A549 (cell line): ENCODE measurements at regions not wholly inside any gene's neighbourhood (a gene's known extent, or its start where the extent isn't known, plus 50 kb on each side); places are given as distances from the start of the nearest gene placed in this dataset.

Experiments used
- EHF ChIP-seq: fragments of 250-450 bp; sonication (Bioruptor Pico); IDR thresholded peaks from 2 replicates; pipeline ENCODE4 v1.5.0; 2020; ENCODE audit warnings: mild to moderate bottlenecking
- EP300 ChIP-seq, 2 experiments: fragments of >200 bp; sonication (Bioruptor Twin); formaldehyde crosslinking; IDR thresholded peaks; 2 replicates in 1 of 2; 3 replicates in 1 of 2; pipeline ENCODE4 v1.6.1; 2016 to 2017
- GATA3 ChIP-seq: IDR thresholded peaks from 2 replicates; pipeline ENCODE4 v1.6.1; 2012; ENCODE audit warnings: borderline replicate concordance
- HDAC2 ChIP-seq: fragments of 200-600 bp; sonication (generic); IDR thresholded peaks from 2 replicates; pipeline ENCODE4 v1.6.1; 2016
- POLR2A ChIP-seq: IDR thresholded peaks from 2 replicates; pipeline ENCODE4 v1.6.1; 2012; ENCODE audit warnings: mild to moderate bottlenecking, low read length
- RAD21 ChIP-seq, 2 experiments: fragments of >200 bp in 1 of 2; sonication (Bioruptor Twin) in 1 of 2; formaldehyde crosslinking in 1 of 2; IDR thresholded peaks in 1 of 2; conservative IDR thresholded peaks in 1 of 2; 2 replicates in 1 of 2; 3 replicates in 1 of 2; pipeline ENCODE4 v1.6.1; 2012 to 2018; ENCODE audit warnings: inconsistent platforms in 1 of 2
- RCOR1 ChIP-seq: fragments of 150-350 bp; IDR thresholded peaks from 2 replicates; pipeline ENCODE4 v1.6.1; 2014; ENCODE audit warnings: antibody characterized with exemption, low read length, low read depth
- TF ChIP-seq, protein P1 (sequence below): fragments of >200 bp; sonication (Bioruptor Twin); formaldehyde crosslinking; IDR thresholded peaks from 3 replicates; pipeline ENCODE4 v1.5.1; 2016
- TF ChIP-seq, protein P2 (sequence below): IDR thresholded peaks from 2 replicates; pipeline ENCODE4 v1.6.1; 2012
- TF ChIP-seq, protein P3 (sequence below): fragments of 200-600 bp; sonication (generic); IDR thresholded peaks from 2 replicates; pipeline ENCODE4 v1.6.1; 2016; ENCODE audit warnings: antibody characterized with exemption, mild to moderate bottlenecking, moderate library complexity
- TF ChIP-seq, protein P4 (sequence below): fragments of 450-650 bp; IDR thresholded peaks from 2 replicates; pipeline ENCODE4 v1.6.1; 2014; ENCODE audit warnings: antibody characterized with exemption

DNA sequence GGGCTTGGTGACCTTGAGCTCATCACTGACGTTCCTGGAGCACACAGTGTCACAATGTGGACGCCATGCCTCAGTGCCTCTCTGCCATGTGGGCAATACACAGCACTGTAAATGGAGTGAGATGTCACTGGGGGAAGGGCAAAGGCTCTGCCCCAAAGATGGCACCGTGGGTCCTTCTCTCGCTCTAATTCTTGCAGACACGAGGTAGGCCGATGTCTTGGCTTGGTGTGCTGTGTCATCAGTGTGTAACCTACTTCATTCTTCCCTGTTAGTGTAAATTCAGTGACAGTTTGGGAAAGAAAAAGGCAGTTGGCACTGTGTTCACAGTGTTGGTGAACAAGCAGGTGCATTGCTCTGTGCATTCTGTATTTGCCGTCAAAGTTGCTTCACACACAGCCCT is 309.3 kb upstream of the MYT1L start:
- TF ChIP-seq EP300 (IDR thresholded peaks at IDR 0.05): no peak
- no peak for TF ChIP-seq POLR2A
- TF ChIP-seq, protein P1, sequence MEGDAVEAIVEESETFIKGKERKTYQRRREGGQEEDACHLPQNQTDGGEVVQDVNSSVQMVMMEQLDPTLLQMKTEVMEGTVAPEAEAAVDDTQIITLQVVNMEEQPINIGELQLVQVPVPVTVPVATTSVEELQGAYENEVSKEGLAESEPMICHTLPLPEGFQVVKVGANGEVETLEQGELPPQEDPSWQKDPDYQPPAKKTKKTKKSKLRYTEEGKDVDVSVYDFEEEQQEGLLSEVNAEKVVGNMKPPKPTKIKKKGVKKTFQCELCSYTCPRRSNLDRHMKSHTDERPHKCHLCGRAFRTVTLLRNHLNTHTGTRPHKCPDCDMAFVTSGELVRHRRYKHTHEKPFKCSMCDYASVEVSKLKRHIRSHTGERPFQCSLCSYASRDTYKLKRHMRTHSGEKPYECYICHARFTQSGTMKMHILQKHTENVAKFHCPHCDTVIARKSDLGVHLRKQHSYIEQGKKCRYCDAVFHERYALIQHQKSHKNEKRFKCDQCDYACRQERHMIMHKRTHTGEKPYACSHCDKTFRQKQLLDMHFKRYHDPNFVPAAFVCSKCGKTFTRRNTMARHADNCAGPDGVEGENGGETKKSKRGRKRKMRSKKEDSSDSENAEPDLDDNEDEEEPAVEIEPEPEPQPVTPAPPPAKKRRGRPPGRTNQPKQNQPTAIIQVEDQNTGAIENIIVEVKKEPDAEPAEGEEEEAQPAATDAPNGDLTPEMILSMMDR: no peak
- TF ChIP-seq RCOR1: no peak
- TF ChIP-seq, protein P2, sequence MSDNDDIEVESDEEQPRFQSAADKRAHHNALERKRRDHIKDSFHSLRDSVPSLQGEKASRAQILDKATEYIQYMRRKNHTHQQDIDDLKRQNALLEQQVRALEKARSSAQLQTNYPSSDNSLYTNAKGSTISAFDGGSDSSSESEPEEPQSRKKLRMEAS: no peak
- no peak for TF ChIP-seq HDAC2
- TF ChIP-seq, protein P3, sequence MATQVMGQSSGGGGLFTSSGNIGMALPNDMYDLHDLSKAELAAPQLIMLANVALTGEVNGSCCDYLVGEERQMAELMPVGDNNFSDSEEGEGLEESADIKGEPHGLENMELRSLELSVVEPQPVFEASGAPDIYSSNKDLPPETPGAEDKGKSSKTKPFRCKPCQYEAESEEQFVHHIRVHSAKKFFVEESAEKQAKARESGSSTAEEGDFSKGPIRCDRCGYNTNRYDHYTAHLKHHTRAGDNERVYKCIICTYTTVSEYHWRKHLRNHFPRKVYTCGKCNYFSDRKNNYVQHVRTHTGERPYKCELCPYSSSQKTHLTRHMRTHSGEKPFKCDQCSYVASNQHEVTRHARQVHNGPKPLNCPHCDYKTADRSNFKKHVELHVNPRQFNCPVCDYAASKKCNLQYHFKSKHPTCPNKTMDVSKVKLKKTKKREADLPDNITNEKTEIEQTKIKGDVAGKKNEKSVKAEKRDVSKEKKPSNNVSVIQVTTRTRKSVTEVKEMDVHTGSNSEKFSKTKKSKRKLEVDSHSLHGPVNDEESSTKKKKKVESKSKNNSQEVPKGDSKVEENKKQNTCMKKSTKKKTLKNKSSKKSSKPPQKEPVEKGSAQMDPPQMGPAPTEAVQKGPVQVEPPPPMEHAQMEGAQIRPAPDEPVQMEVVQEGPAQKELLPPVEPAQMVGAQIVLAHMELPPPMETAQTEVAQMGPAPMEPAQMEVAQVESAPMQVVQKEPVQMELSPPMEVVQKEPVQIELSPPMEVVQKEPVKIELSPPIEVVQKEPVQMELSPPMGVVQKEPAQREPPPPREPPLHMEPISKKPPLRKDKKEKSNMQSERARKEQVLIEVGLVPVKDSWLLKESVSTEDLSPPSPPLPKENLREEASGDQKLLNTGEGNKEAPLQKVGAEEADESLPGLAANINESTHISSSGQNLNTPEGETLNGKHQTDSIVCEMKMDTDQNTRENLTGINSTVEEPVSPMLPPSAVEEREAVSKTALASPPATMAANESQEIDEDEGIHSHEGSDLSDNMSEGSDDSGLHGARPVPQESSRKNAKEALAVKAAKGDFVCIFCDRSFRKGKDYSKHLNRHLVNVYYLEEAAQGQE: no peak
- no peak for TF ChIP-seq GATA3
- TF ChIP-seq, protein P4, sequence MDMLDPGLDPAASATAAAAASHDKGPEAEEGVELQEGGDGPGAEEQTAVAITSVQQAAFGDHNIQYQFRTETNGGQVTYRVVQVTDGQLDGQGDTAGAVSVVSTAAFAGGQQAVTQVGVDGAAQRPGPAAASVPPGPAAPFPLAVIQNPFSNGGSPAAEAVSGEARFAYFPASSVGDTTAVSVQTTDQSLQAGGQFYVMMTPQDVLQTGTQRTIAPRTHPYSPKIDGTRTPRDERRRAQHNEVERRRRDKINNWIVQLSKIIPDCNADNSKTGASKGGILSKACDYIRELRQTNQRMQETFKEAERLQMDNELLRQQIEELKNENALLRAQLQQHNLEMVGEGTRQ: no peak
- no peak for TF ChIP-seq RAD21 (conservative IDR thresholded peaks at IDR 0.05 in 1 of 2, IDR thresholded peaks at IDR 0.05 in 1 of 2)
- no peak for TF ChIP-seq EHF (CRISPR knock-in tag)
